ENCODE measurements at regions not wholly inside any gene's neighbourhood (a gene's known extent, or its start where the extent isn't known, plus 50 kb on each side); places are given as distances from the start of the nearest gene placed in this dataset.

- H3K27me3 Mint-ChIP-seq: no peaks in the 10 kb centered on the region
Measured at GRCh38 chr12:13573698-13574321, 377.3 kb downstream of the EMP1 start.

GRCh38 chr12:13571035-13571434 is 374.5 kb downstream of the EMP1 start:
- Mint-ChIP-seq H3K4me1 (ENCODE audit: low read depth) (no peaks in the 10 kb centered on the region), H3K4me3 (no peak overlapping the region), H3K9me3 (ENCODE audit: low read depth) (no peaks in the 10 kb centered on the region), H3K27me3 (peaks cover 1% of the 10 kb centered on the region), H3K27ac (no peak overlapping the region), H3K36me3 (no peaks in the 10 kb centered on the region)

More at GRCh38 chr12:13573698-13574321, 377.3 kb downstream of the EMP1 start:
- H3K36me3 Mint-ChIP-seq: no peaks in the 10 kb centered on the region
- no peaks in the 10 kb centered on the region for H3K4me1 Mint-ChIP-seq (ENCODE audit: low read depth)
- no peak overlapping the region for H3K27ac Mint-ChIP-seq
- no peaks in the 10 kb centered on the region for H3K9me3 Mint-ChIP-seq (ENCODE audit: low read depth)
- no peak overlapping the region for H3K4me3 Mint-ChIP-seq

GRCh38 chr12:13570005-13570694 is 373.6 kb downstream of the EMP1 start:
- Mint-ChIP-seq H3K4me1 (ENCODE audit: low read depth) (no peaks in the 10 kb centered on the region), H3K27me3 (peaks cover 1% of the 10 kb centered on the region), H3K4me3 (no peak overlapping the region), H3K27ac (no peak overlapping the region), H3K9me3 (ENCODE audit: low read depth) (no peaks in the 10 kb centered on the region), H3K36me3 (no peaks in the 10 kb centered on the region)

GRCh38 chr12:13566292-13566691 is 369.8 kb downstream of the EMP1 start:
- H3K9me3 Mint-ChIP-seq (ENCODE audit: low read depth): no peaks in the 10 kb centered on the region
- no peaks in the 10 kb centered on the region for H3K36me3 Mint-ChIP-seq
- H3K27me3 Mint-ChIP-seq: peaks cover 1% of the 10 kb centered on the region
- no peak overlapping the region for H3K27ac Mint-ChIP-seq
- no peak overlapping the region for H3K4me3 Mint-ChIP-seq
- H3K4me1 Mint-ChIP-seq (ENCODE audit: low read depth): no peaks in the 10 kb centered on the region

- Mint-ChIP-seq H3K27ac (no peak overlapping the region), H3K4me3 (no peak overlapping the region), H3K27me3 (peaks cover 1% of the 10 kb centered on the region), H3K9me3 (ENCODE audit: low read depth) (no peaks in the 10 kb centered on the region), H3K4me1 (ENCODE audit: low read depth) (no peaks in the 10 kb centered on the region), H3K36me3 (no peaks in the 10 kb centered on the region)
Measured at GRCh38 chr12:13564266-13564810, 367.8 kb downstream of the EMP1 start.

- no peak overlapping the region for H3K27ac Mint-ChIP-seq
- no peaks in the 10 kb centered on the region for H3K9me3 Mint-ChIP-seq (ENCODE audit: low read depth)
- no peaks in the 10 kb centered on the region for H3K4me1 Mint-ChIP-seq (ENCODE audit: low read depth)
- no peaks in the 10 kb centered on the region for H3K36me3 Mint-ChIP-seq
- H3K27me3 Mint-ChIP-seq: peaks cover 1% of the 10 kb centered on the region
- H3K4me3 Mint-ChIP-seq: no peak overlapping the region
Measured at GRCh38 chr12:13563743-13564125, 367.2 kb downstream of the EMP1 start.

- Mint-ChIP-seq H3K9me3 (ENCODE audit: low read depth) (no peaks in the 10 kb centered on the region), H3K27ac (no peak overlapping the region), H3K36me3 (no peaks in the 10 kb centered on the region), H3K4me3 (no peak overlapping the region), H3K4me1 (ENCODE audit: low read depth) (no peaks in the 10 kb centered on the region), H3K27me3 (peaks cover 1% of the 10 kb centered on the region)
Measured at GRCh38 chr12:13562915-13563742, 366.6 kb downstream of the EMP1 start.

- H3K9me3 Mint-ChIP-seq (ENCODE audit: low read depth): no peaks in the 10 kb centered on the region
- H3K27ac Mint-ChIP-seq: no peak overlapping the region
- H3K27me3 Mint-ChIP-seq: peaks cover 2% of the 10 kb centered on the region
- no peaks in the 10 kb centered on the region for H3K36me3 Mint-ChIP-seq
- H3K4me3 Mint-ChIP-seq: no peak overlapping the region
- H3K4me1 Mint-ChIP-seq (ENCODE audit: low read depth): no peaks in the 10 kb centered on the region
Measured at GRCh38 chr12:13561923-13562322, 365.4 kb downstream of the EMP1 start.

GRCh38 chr12:13559318-13559978 is 362.9 kb downstream of the EMP1 start:
- Mint-ChIP-seq H3K27ac (no peak overlapping the region), H3K4me1 (ENCODE audit: low read depth) (no peaks in the 10 kb centered on the region), H3K9me3 (ENCODE audit: low read depth) (no peaks in the 10 kb centered on the region), H3K4me3 (no peak overlapping the region), H3K36me3 (no peaks in the 10 kb centered on the region), H3K27me3 (peaks cover 2% of the 10 kb centered on the region)

- Mint-ChIP-seq H3K27me3 (peaks cover 9% of the 10 kb centered on the region), H3K27ac (no peak overlapping the region), H3K4me3 (no peak overlapping the region), H3K36me3 (no peaks in the 10 kb centered on the region), H3K9me3 (ENCODE audit: low read depth) (no peaks in the 10 kb centered on the region), H3K4me1 (ENCODE audit: low read depth) (no peaks in the 10 kb centered on the region)
Measured at GRCh38 chr12:13552830-13553229, 356.3 kb downstream of the EMP1 start.

- H3K27me3 Mint-ChIP-seq: peaks cover 10% of the 10 kb centered on the region
- no peaks in the 10 kb centered on the region for H3K9me3 Mint-ChIP-seq (ENCODE audit: low read depth)
- H3K4me1 Mint-ChIP-seq (ENCODE audit: low read depth): no peaks in the 10 kb centered on the region
- H3K36me3 Mint-ChIP-seq: no peaks in the 10 kb centered on the region
- no peak overlapping the region for H3K27ac Mint-ChIP-seq
- H3K4me3 Mint-ChIP-seq: no peak overlapping the region
Measured at GRCh38 chr12:13547283-13547682, 350.8 kb downstream of the EMP1 start.

- H3K36me3 Mint-ChIP-seq: no peaks in the 10 kb centered on the region
Measured at GRCh38 chr12:13546231-13546630, 349.7 kb downstream of the EMP1 start.

GRCh38 chr12:13539051-13539450 is 342.5 kb downstream of the EMP1 start:
- Mint-ChIP-seq H3K27ac (no peak overlapping the region), H3K4me1 (ENCODE audit: low read depth) (no peaks in the 10 kb centered on the region)

More at GRCh38 chr12:13546231-13546630, 349.7 kb downstream of the EMP1 start:
- Mint-ChIP-seq H3K9me3 (ENCODE audit: low read depth) (no peaks in the 10 kb centered on the region), H3K4me3 (no peak overlapping the region), H3K27ac (no peak overlapping the region), H3K27me3 (peaks cover 14% of the 10 kb centered on the region), H3K4me1 (ENCODE audit: low read depth) (no peaks in the 10 kb centered on the region)

GRCh38 chr12:13538136-13538535 is 341.6 kb downstream of the EMP1 start:
- no peaks in the 10 kb centered on the region for H3K36me3 Mint-ChIP-seq
- H3K4me3 Mint-ChIP-seq: no peak overlapping the region
- H3K4me1 Mint-ChIP-seq (ENCODE audit: low read depth): no peaks in the 10 kb centered on the region
- H3K27me3 Mint-ChIP-seq: peaks cover 16% of the 10 kb centered on the region
- H3K27ac Mint-ChIP-seq: no peak overlapping the region
- no peaks in the 10 kb centered on the region for H3K9me3 Mint-ChIP-seq (ENCODE audit: low read depth)

More at GRCh38 chr12:13539051-13539450, 342.5 kb downstream of the EMP1 start:
- Mint-ChIP-seq H3K27me3 (peaks cover 16% of the 10 kb centered on the region), H3K9me3 (ENCODE audit: low read depth) (no peaks in the 10 kb centered on the region), H3K4me3 (no peak overlapping the region), H3K36me3 (no peaks in the 10 kb centered on the region)
